Prostate gland (tissue), 2 donors: ENCODE measurements at regions not wholly inside any gene's neighbourhood (a gene's known extent, or its start where the extent isn't known, plus 50 kb on each side); places are given as distances from the start of the nearest gene placed in this dataset.

ENCODE experiments used
- DNase-seq: peaks from one replicate; pipeline ENCODE4 v3.0.0-alpha.2; 2019; ENCODE audit warnings: low spot score
- H3K27ac ChIP-seq, 2 donors: fragments of 200-600 bp; sonication (generic); 2 replicates each; pipeline ENCODE4 v1.5.1; 2017 to 2019
- H3K27me3 ChIP-seq: fragments of 200-600 bp; sonication (generic); replicated peaks from 2 replicates; pipeline ENCODE4 v1.5.1; 2019; ENCODE audit not compliant: insufficient read depth
- H3K36me3 ChIP-seq, 2 donors: fragments of 200-600 bp; sonication (generic); 1 replicate in 1 of 2; 2 replicates in 1 of 2; pipeline versions ENCODE4 v1.5.1 to v1.8.1; 2017 to 2019
- H3K4me1 ChIP-seq: fragments of 200-600 bp; sonication (generic); replicated peaks from 2 replicates; pipeline ENCODE4 v1.5.1; 2019
- H3K4me3 ChIP-seq, 2 donors: fragments of 200-600 bp; sonication (generic); 2 replicates each; pipeline ENCODE4 v1.5.1; 2017 to 2019
- H3K9me3 ChIP-seq: fragments of 200-600 bp; sonication (generic); 2 replicates; pipeline ENCODE4 v1.5.1; 2017
- POLR2A ChIP-seq: fragments of 450-650 bp; IDR thresholded peaks from one replicate; pipeline ENCODE4 v1.6.1; 2016; ENCODE audit warnings: antibody characterized with exemption, mild to moderate bottlenecking
- POLR2AphosphoS5 ChIP-seq: sonication (generic); formaldehyde crosslinking; IDR thresholded peaks from one replicate; pipeline ENCODE4 v1.6.1; 2017; ENCODE audit warnings: antibody characterized with exemption
- WGBS: methylation state at CpG from one replicate; pipeline ENCODE4 v1.1.5; 2018; 5-methylcytosine and 5-hydroxymethylcytosine counted together
- intact Hi-C: fragments of 100-400 bp; cut with DNase I; formaldehyde crosslinking; loops from one replicate; pipeline ENCODE4 v1.14.2; 2022
- TF ChIP-seq, protein P1 (sequence below), 4 experiments: fragments of 200-600 bp in 2 of 4; fragments of 450-650 bp in 2 of 4; sonication (generic) in 2 of 4; IDR thresholded peaks; 1 replicate in 3 of 4; 2 replicates in 1 of 4; pipeline ENCODE4 v1.5.1; 2016 to 2019; ENCODE audit warnings: antibody characterized with exemption in 4 of 4, mild to moderate bottlenecking in 2 of 4, moderate library complexity in 2 of 4

DNA sequence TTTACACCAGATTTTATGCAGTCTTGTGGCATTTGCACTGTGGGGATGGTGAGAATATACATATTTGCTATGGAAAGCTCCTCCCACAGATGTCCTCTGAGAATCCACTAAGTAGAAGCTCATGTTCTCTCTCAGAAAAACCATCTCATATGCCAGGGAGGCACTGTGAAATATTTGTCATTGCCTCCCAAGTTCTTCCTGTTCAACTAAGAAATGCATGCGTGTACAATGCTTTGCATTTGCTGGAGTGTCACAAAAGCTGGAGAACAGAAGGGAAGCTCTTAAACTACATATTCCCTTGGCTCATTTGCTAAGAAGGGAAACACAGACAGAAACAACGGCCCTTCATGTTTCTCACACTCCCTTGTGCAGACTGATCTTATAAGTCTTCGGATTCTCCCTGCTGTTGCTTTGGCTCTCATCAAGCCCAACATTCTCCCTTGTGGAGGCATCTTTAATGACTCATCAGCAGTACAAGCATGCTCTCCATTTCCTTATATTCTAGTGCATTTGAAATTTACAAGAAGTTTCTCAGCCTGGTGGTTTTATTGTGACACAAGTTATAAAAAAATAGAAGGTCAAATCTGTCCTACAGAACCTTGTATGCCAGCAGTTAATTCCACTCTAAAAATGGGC, 220.6 kb downstream of the TRIM36 start:
- intact Hi-C loops = no loop called here
- no peaks in the 10 kb centered on the region for H3K9me3 ChIP-seq
- DNase-seq = no peak
- H3K4me1 ChIP-seq = no peaks in the 10 kb centered on the region
- TF ChIP-seq, protein P1, sequence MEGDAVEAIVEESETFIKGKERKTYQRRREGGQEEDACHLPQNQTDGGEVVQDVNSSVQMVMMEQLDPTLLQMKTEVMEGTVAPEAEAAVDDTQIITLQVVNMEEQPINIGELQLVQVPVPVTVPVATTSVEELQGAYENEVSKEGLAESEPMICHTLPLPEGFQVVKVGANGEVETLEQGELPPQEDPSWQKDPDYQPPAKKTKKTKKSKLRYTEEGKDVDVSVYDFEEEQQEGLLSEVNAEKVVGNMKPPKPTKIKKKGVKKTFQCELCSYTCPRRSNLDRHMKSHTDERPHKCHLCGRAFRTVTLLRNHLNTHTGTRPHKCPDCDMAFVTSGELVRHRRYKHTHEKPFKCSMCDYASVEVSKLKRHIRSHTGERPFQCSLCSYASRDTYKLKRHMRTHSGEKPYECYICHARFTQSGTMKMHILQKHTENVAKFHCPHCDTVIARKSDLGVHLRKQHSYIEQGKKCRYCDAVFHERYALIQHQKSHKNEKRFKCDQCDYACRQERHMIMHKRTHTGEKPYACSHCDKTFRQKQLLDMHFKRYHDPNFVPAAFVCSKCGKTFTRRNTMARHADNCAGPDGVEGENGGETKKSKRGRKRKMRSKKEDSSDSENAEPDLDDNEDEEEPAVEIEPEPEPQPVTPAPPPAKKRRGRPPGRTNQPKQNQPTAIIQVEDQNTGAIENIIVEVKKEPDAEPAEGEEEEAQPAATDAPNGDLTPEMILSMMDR (IDR thresholded peaks at IDR 0.05) = no peak
- TF ChIP-seq POLR2A = no peak
- TF ChIP-seq POLR2AphosphoS5 = no peak
- H3K36me3 ChIP-seq = no peaks in the 10 kb centered on the region
- 85% methylated on average over 3 of the region's 3 CpGs for WGBS
- H3K27ac ChIP-seq = no peak overlapping the region
- H3K27me3 ChIP-seq = no peaks in the 10 kb centered on the region
- H3K4me3 ChIP-seq = no peak overlapping the region

DNA sequence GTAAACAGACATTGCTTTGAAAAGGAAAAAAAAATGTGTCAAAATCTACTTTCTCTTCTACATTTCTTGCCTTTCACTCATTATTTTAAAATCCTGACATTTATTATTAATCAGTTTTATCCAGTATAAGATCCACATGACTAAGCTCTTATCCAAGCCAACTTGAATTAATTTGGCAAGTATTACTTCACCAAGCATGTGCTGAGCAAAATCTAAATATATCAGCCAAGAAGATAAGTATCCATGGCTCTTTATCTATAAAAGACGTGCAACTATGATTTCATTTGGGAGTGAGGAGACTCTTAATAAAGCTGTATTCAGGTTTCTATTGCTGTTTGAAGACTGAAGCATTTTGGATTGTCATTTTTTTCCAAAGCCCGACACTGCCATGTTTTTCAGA, 221.3 kb downstream of the TRIM36 start:
- no peak for DNase-seq
- Histone ChIP-seq H3K27me3 (no peaks in the 10 kb centered on the region), H3K9me3 (no peaks in the 10 kb centered on the region), H3K27ac (no peak overlapping the region), H3K36me3 (no peaks in the 10 kb centered on the region), H3K4me3 (no peak overlapping the region), H3K4me1 (no peaks in the 10 kb centered on the region)
- intact Hi-C loops = no loop called here
- 53% methylated on average over 2 of the region's 2 CpGs for WGBS
- TF ChIP-seq POLR2A = no peak
- TF ChIP-seq, protein P1 (IDR thresholded peaks at IDR 0.05) = no peak
- no peak for TF ChIP-seq POLR2AphosphoS5

DNA sequence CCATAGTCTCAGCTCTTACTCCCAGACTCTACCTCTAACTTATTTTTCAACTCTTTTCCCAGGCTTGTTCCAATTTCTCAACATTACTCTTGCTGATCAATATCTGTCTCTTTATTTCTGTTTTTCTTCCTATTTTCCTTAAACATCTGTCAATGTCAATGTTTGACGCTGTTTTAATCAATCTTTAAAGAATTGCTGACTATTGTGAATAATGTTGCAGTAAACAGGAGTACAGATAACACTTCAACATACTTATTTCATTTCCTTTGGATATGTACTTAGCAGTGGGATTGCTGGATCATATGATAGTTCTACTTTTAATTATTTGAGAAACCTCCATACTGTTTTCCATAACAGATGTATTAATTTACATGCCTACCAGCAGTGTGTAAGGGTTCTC, 229.0 kb downstream of the TRIM36 start:
- TF ChIP-seq, protein P1 (IDR thresholded peaks at IDR 0.05) = no peak
- TF ChIP-seq POLR2A (no peak), POLR2AphosphoS5 (no peak)
- Histone ChIP-seq H3K27me3 (no peaks in the 10 kb centered on the region), H3K4me1 (no peaks in the 10 kb centered on the region), H3K9me3 (no peaks in the 10 kb centered on the region), H3K4me3 (no peak overlapping the region), H3K27ac (no peak overlapping the region), H3K36me3 (no peaks in the 10 kb centered on the region)
- no peak for DNase-seq
- WGBS = 77% methylated on average over 1 of the region's 1 CpG
- intact Hi-C loops = no loop called here

DNA sequence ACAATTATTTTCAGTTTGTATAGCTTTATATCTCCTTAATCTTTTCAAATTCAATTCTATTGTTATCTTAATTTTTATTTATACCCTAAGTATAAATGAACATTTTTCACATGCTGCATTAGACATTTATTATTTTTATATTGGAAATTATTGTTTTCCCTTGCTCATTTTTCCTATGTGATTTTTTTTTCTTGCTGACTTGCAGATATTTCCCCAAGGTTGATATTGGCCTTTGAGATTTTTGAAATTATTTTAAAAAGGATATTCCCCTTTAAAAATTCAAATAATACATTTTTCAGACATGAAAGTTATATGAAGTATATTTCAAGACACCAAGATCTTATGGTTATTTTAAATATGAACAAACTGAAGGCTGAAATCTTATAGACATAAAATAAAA, 234.2 kb downstream of the TRIM36 start:
- Histone ChIP-seq H3K4me1 (no peaks in the 10 kb centered on the region), H3K4me3 (no peak overlapping the region), H3K9me3 (no peaks in the 10 kb centered on the region), H3K27me3 (no peaks in the 10 kb centered on the region), H3K36me3 (no peaks in the 10 kb centered on the region), H3K27ac (no peak overlapping the region)
- intact Hi-C loops = no loop called here
- TF ChIP-seq POLR2AphosphoS5 = no peak
- no peak for TF ChIP-seq POLR2A
- TF ChIP-seq, protein P1 (IDR thresholded peaks at IDR 0.05) = no peak
- DNase-seq = no peak

DNA sequence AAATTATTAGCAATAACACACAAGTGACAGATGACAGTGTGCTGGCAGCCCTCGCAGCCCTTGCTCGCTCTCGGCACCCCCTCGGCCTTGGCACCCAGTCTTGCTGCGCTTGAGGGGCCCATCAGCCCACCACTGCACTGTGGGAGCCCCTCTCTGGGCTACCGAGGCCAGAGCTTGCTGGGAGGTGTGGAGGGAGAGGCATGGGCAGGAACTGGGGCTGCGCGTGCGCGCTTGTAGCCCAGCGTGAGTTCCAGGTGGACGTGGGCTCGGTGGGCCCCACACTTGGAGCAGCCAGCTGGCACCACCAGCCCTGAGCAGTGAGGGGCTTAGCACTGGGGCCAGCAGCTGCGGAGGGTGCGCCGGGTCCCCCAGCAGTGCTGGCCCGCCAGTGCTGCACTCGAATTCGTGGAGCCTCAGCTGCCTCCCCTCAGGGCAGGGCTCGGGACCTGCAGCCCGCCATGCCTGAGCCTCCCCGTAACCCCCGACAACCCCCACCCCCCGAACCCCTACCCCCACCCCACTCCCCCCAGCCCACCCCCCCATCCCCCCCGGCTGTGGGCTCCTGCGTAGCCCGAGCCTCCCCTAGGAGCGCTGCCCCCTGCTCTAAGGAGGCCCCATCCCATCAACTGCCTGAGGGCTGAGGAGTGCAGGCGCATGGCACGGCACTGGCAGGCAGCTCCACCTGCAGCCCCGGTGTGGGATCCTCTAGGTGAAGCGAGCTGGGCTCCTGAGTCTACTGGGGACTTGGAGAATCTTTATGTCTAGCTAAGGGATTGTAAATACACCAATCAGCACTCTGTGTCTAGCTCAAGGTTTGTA, 240.9 kb downstream of the TRIM36 start:
- 91% methylated on average over 16 of the region's 32 CpGs for WGBS
- H3K4me1 ChIP-seq = no peaks in the 10 kb centered on the region
- H3K9me3 ChIP-seq = no peaks in the 10 kb centered on the region
- no peak overlapping the region for H3K4me3 ChIP-seq
- DNase-seq = no peak
- H3K27ac ChIP-seq = no peak overlapping the region
- intact Hi-C loops = no loop called here
- H3K36me3 ChIP-seq = no peaks in the 10 kb centered on the region
- TF ChIP-seq POLR2AphosphoS5 (no peak), POLR2A (no peak)
- TF ChIP-seq, protein P1 (IDR thresholded peaks at IDR 0.05) = no peak
- no peaks in the 10 kb centered on the region for H3K27me3 ChIP-seq
